ENCODE measurements at regions not wholly inside any gene's neighbourhood (a gene's known extent, or its start where the extent isn't known, plus 50 kb on each side); places are given as distances from the start of the nearest gene placed in this dataset.

DNA sequence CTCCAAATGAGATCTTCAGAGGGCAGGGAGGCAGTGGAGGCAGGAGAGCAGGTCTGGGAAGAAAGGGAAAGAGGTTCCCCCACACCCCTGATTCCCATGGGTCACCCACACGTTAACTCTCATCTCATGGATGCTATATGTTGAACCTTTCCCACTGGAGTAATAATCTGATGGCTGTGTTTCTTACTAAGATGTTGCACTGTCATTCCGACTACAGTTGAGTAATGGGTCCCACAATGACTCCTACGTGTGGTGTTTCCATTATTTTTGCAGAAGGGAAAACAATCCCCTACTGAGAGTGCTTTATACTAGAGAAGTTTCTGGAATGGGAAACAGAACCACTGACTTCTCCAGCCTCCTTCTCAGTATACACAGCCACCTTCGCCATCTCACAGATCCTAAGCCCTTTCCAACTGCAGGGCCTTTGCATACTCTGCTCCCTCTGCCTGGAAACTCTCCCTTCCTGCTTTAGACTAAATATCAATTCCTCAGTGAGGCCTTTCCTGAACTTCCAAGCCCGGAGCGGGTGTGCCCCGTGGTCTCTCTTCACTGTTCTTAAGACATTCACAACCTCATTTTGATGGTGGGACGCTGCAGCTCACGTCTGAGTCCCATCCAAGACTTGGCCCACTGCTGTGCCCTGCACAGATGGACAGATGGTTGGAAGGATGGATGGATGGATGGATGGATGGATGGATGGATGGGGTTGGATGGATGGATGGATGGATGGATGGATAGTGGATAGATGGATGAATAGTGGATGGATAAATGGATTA is 238.6 kb upstream of the PMEPA1 start:
- intact Hi-C loops (cut with DNase I): no loop called here
- TF ChIP-seq, protein P1, sequence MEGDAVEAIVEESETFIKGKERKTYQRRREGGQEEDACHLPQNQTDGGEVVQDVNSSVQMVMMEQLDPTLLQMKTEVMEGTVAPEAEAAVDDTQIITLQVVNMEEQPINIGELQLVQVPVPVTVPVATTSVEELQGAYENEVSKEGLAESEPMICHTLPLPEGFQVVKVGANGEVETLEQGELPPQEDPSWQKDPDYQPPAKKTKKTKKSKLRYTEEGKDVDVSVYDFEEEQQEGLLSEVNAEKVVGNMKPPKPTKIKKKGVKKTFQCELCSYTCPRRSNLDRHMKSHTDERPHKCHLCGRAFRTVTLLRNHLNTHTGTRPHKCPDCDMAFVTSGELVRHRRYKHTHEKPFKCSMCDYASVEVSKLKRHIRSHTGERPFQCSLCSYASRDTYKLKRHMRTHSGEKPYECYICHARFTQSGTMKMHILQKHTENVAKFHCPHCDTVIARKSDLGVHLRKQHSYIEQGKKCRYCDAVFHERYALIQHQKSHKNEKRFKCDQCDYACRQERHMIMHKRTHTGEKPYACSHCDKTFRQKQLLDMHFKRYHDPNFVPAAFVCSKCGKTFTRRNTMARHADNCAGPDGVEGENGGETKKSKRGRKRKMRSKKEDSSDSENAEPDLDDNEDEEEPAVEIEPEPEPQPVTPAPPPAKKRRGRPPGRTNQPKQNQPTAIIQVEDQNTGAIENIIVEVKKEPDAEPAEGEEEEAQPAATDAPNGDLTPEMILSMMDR (IDR thresholded peaks at IDR 0.05): no peak
- Histone ChIP-seq H3K27me3 (no peaks in the 10 kb centered on the region), H3K9me3 (no peaks in the 10 kb centered on the region), H3K4me1 (peaks cover 0 to 4% of the 10 kb centered on the region in 2 donors), H3K36me3 (no peaks in the 10 kb centered on the region), H3K4me3 (no peak overlapping the region), H3K27ac (no peak overlapping the region)
- no peak for DNase-seq (ENCODE audit: low spot score in 2 of 2)

DNA sequence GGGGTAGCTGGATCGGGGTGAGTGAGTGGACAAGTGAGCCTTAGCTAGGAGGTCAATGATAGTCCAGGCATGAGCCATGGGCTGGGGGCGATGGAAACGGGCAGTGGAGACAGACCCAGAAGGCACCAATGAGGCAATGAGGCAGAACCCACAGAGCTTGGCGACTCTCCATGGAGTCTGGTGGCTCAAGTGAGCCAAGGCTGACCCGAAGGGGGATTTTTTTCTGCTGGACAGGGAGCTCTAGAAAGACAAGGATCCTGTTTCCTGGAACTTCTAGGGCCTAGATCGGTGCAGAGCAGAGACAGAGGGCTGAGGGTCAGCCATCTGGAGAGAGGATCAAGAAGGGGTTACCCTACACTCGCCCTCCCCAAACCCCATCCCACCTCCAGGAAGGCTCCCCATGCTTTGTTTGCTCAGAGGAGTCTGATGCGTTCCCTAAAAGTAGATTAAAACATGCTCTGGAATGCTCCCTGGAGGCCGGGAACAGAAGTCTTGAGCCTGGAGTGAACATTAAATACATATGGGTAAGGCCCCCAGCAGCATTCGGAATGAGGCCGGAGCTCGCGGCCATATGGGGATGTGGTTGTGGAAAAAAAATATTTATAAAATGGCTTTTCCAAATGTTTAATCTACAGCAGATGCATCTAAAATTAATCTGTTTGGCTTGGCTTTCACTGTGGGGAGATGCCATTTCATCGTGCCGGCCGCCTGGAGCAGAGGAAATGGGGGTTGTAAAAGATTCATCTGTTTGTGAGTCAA is 237.8 kb upstream of the PMEPA1 start:
- H3K36me3 ChIP-seq: no peaks in the 10 kb centered on the region
- H3K4me1 ChIP-seq: peaks cover 0 to 4% of the 10 kb centered on the region in 2 donors
- no peak overlapping the region for H3K4me3 ChIP-seq
- no peaks in the 10 kb centered on the region for H3K9me3 ChIP-seq
- no peak overlapping the region for H3K27ac ChIP-seq
- intact Hi-C loops (cut with DNase I): no loop called here
- DNase-seq (ENCODE audit: low spot score in 2 of 2): no peak
- TF ChIP-seq, protein P1 (IDR thresholded peaks at IDR 0.05): no peak
- no peaks in the 10 kb centered on the region for H3K27me3 ChIP-seq

DNA sequence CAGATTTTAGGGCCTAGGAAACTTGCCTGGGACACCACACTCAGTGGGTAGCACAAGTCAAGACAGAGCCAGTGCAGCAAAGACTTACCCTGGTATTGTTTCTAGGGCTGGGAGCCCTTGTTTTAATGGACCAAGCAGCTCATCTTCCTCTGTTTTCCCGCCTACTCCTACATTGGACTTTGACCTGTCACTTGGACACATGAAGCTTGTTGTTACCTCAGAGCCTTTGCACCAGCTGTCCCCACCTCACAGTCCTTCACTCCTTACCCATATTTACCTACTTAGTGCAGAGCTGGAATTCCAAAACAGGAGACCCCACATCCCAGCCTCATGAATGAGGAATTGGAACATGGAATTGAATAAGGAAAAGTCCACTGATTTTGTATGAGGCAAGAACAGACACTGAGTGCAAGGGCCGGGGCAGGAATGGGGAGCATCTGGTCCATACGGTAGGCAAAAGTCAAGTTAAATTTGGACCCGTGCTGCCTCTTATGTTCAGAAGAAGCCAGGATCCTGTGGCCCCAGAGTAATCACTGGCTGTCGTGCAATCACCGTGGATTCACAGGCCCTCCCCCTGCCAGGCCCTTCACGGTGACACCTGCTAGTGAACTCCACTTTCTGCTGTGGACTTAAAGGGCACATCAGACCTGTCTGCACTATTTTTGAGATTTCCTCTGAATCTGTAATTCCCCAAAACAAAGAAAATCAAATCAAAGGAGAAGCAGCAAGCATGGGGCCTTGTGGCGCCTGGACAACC is 236.9 kb upstream of the PMEPA1 start:
- intact Hi-C loops (cut with DNase I): no loop called here
- Histone ChIP-seq H3K36me3 (no peaks in the 10 kb centered on the region), H3K4me3 (no peak overlapping the region), H3K27ac (no peak overlapping the region), H3K4me1 (peaks cover 0 to 4% of the 10 kb centered on the region in 2 donors), H3K27me3 (no peaks in the 10 kb centered on the region), H3K9me3 (no peaks in the 10 kb centered on the region)
- TF ChIP-seq, protein P1 (IDR thresholded peaks at IDR 0.05): no peak
- DNase-seq (ENCODE audit: low spot score in 2 of 2): no peak

DNA sequence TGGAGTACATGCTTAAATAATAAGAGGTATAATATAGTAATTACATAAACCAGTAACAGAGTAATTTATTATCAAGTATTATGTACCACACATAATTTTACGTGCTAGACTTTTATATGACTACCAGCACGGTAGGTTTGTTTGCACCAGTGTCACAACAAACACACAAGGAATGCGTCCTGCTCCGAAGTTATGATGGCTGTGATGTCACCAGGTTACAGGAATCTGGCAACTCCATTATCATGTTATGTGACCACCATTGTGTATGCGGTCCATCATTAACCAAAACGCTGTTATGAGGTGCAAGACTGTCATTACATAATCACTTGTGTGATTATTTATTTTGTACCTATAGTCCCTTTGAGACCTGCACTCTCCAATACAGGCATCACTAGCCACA is 235.2 kb upstream of the PMEPA1 start:
- Histone ChIP-seq H3K9me3 (no peaks in the 10 kb centered on the region), H3K4me1 (peaks cover 0 to 4% of the 10 kb centered on the region in 2 donors), H3K36me3 (no peaks in the 10 kb centered on the region), H3K4me3 (no peak overlapping the region), H3K27me3 (no peaks in the 10 kb centered on the region), H3K27ac (no peak overlapping the region)
- intact Hi-C loops (cut with DNase I): no loop called here
- no peak for DNase-seq (ENCODE audit: low spot score in 2 of 2)
- TF ChIP-seq, protein P1 (IDR thresholded peaks at IDR 0.05): no peak

DNA sequence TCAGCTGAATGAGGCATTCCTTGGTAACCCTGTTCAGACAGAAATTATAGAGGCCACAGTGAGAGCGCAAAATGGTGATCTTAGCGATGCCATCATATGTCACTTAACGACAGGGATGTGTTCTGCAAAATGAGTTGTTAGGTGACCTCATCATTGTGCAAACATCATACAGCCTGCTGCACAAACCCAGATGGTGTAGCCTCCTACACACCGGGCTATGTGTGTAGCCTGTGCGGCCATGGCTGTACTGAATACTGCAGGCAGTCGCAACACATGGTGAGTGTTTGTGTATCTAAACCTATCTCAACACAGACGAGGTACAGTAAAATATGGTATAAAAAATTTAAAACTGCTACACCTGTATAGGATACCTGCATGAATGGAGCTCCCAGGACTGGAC is 234.1 kb upstream of the PMEPA1 start:
- DNase-seq (ENCODE audit: low spot score in 2 of 2): no peak
- Histone ChIP-seq H3K27ac (no peak overlapping the region), H3K9me3 (no peaks in the 10 kb centered on the region), H3K27me3 (no peaks in the 10 kb centered on the region), H3K4me3 (no peak overlapping the region), H3K4me1 (peaks cover 0 to 4% of the 10 kb centered on the region in 2 donors), H3K36me3 (no peaks in the 10 kb centered on the region)
- TF ChIP-seq, protein P1 (IDR thresholded peaks at IDR 0.05): no peak
- intact Hi-C loops (cut with DNase I): no loop called here

All from ascending aorta (tissue), 2 donors.